Stimulated activated CD4-positive, alpha-beta T cell treated with anti-CD3 and anti-CD28 coated beads, TNF-alpha, amount 100 ng/mL, for 24 hours (primary cell): ENCODE measurements at regions not wholly inside any gene's neighbourhood (a gene's known extent, or its start where the extent isn't known, plus 50 kb on each side); places are given as distances from the start of the nearest gene placed in this dataset.

Experiments
- DNase-seq, 3 experiments: peaks; one replicate each; pipeline ENCODE4 v3.0.0-alpha.2; 2020; ENCODE audit warnings: low read depth in 3 of 3

GRCh38 chr2:53260568-53260967 is 507.0 kb upstream of the CHAC2 start:
- DNase-seq = no peak

DNA sequence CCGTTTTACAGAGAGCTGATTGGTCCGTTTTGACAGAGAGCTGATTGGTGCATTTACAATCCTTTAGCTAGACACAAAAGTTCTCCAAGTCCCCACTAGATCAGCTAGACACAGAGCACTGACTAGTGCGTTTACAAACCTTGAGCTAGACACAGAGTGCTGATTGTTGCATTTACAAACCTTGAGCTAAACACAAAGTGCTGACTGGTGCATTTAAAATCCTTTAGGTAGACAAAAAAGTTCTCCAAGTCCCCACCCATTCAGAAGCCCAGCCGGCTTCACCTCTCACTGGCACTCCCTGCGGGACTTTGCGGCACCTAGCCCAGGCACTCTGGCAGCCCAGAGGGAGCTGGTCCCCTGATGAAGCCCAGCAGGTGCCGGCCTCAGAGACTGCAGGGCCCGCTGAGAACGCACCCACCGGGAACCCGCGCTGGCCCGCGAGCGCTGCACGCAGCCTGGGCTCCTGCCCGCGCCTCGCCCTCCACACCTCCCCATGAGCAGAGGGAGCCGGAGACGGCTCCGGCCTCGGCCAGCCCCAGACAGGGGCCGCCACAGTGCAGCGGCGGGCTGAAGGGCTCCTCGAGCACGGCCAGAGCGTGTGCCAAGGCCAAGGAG is 508.1 kb upstream of the CHAC2 start:
- no peak for DNase-seq

- no peak for DNase-seq
Observed at GRCh38 chr2:53257287-53257686, 510.3 kb upstream of the CHAC2 start.

GRCh38 chr2:53253244-53253643 is 514.4 kb upstream of the CHAC2 start:
- DNase-seq = no peak

GRCh38 chr2:53252115-53252514 is 515.5 kb upstream of the CHAC2 start:
- no peak for DNase-seq

DNA sequence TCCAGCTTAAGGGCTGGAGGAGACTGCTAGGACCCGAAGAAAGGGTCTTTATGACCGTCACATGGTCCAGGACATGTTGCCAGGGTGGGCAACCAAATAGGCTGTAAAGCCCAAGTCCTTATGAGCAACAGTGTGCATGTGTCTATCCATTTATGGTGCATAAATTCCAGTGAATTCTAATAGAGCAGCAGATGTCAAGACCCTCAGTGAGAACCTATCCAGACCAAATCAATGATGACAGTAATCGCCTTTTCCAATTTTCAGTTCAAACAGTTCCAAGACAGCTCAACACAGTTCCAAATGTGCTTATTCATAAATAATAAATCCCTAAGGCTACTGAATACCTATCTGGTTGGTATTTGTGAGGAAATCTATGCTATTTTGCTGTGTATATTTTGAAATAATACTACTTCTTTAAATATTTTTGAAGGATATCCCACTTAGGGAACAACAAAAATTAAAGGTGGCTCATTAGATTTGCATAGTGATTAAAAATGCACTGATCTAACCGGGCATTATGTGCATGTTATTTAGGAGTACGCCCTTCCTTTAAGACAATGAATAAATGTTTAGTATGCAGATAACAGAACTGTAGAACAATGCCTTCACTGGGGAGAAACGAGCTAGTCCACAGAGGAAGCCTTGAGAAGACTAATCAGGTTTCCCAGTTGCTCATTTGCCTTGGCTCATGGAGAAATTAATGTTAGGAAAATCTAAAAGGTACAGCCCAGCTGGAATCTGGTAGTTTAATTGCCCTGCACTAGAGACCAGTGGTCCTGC is 519.5 kb upstream of the CHAC2 start:
- DNase-seq = no peak

- DNase-seq = no peak
Observed at GRCh38 chr2:53243430-53243829, 524.2 kb upstream of the CHAC2 start.

DNA sequence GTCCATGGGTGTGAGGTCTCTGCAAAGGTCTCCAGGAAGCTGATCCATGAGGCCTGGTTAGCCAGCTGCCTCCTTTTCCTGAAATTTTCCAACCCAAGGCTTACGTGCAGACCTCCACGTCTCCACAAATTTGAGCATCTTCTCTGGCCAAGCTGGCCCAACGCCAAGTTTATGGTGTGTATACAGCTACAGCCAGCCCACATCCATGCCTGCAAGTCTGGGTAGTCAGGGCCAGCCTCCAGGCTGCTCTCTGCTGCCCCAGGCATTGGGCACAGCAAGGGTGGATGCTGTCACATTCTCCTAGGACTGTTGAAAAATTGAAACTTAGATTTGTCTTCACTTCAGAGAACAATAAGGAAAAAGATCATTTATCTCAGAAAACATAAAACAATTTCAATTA is 525.5 kb upstream of the CHAC2 start:
- no peak for DNase-seq

- no peak for DNase-seq
Observed at GRCh38 chr2:53235836-53236582, 531.6 kb upstream of the CHAC2 start.

GRCh38 chr2:53234548-53234903 is 533.1 kb upstream of the CHAC2 start:
- no peak for DNase-seq

- no peak for DNase-seq
Observed at GRCh38 chr2:53233759-53234547, 533.7 kb upstream of the CHAC2 start.

- no peak for DNase-seq
Observed at GRCh38 chr2:53231908-53232307, 535.7 kb upstream of the CHAC2 start.

DNA sequence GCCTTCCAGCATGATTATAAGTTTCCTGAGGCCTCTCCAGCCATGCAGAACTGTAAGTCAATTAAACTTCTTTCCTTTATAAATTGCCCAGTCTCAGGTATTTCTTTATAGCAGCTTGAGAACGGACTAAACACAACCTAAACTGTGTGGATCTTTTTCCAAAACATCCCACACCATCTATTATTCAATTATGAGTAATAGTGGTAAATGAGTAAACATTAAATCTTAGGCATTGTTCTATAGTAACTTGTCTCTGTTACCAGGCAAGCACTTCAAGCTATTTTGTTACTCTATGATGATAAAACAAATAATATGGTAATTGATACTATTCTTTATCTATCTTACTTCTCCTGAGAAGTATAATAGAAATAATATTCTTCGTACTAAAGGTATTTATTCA is 536.9 kb upstream of the CHAC2 start:
- DNase-seq = no peak

DNA sequence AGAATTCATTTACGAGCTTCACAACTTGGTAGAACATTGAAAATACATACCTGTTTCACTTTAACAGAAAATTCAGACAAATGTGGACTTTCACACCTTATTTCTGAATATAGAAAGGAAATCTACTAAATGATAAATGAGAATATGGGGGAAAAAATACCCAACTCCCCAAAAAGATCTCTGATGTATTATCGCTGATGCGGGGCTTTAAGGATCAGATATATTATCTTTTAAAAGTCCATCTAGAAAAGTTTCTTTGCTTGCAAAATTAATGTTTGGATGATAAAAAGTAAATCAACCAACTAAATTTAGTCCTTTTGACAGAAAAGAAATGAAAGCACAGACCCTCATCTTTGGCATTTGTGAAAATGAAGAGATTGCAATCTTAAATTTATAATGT is 540.1 kb upstream of the CHAC2 start:
- no peak for DNase-seq

GRCh38 chr2:53220969-53221368 is 546.6 kb upstream of the CHAC2 start:
- DNase-seq = no peak

GRCh38 chr2:53217250-53217649 is 550.4 kb upstream of the CHAC2 start:
- DNase-seq = no peak

- no peak for DNase-seq
Observed at GRCh38 chr2:53216805-53217204, 550.8 kb upstream of the CHAC2 start.

DNA sequence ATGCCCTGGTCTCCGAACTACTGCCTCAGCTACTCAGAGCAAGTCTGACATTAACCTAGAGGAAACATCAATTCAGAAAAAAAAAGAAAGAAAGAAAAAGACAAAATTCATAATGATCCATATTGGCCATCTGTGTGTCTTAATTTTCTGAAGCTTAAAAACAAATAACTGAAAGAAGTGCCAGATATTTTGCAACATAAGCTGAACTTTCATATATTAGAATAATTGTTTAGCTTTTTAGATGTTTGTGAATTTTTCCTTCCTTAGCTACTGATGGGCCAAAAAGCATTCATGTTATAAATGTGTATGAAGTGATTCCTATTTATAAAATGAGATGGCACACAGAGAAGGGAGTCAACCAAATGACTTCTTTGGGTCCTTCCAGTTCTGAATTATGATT is 555.0 kb upstream of the CHAC2 start:
- DNase-seq = no peak

- no peak for DNase-seq
Observed at GRCh38 chr2:53211201-53211774, 556.3 kb upstream of the CHAC2 start.

- no peak for DNase-seq
Observed at GRCh38 chr2:53210538-53210937, 557.1 kb upstream of the CHAC2 start.

GRCh38 chr2:53209679-53210458 is 557.7 kb upstream of the CHAC2 start:
- DNase-seq = no peak
